ENCODE measurements at regions not wholly inside any gene's neighbourhood (a gene's known extent, or its start where the extent isn't known, plus 50 kb on each side); places are given as distances from the start of the nearest gene placed in this dataset.
"Not testable (repeated sequence)": the region's sequence is repeated elsewhere in the genome, so short reads cannot be mapped to it uniquely, and the experiment has no call there.

GRCh38 chr2:195534971-195535370, 122.1 kb upstream of the SLC39A10 start:
- no peak for DNase-seq

GRCh38 chr2:195533771-195534642, 123.0 kb upstream of the SLC39A10 start:
- DNase-seq: no peak

- DNase-seq: no peak
Measured at GRCh38 chr2:195532628-195533271, 124.3 kb upstream of the SLC39A10 start.

GRCh38 chr2:195532255-195532627, 124.8 kb upstream of the SLC39A10 start:
- DNase-seq: no peak

- no peak for DNase-seq
Measured at GRCh38 chr2:195531754-195532153, 125.3 kb upstream of the SLC39A10 start.

- DNase-seq: not testable (repeated sequence)
Measured at GRCh38 chr2:195523242-195523641, 133.8 kb upstream of the SLC39A10 start.

- no peak for DNase-seq
Measured at GRCh38 chr2:195521589-195521988, 135.4 kb upstream of the SLC39A10 start.

- no peak for DNase-seq
Measured at GRCh38 chr2:195520671-195521155, 136.3 kb upstream of the SLC39A10 start.

GRCh38 chr2:195515551-195515950, 141.5 kb upstream of the SLC39A10 start:
- DNase-seq: no peak

GRCh38 chr2:195514365-195514764, 142.7 kb upstream of the SLC39A10 start:
- no peak for DNase-seq

- DNase-seq: no peak
Measured at GRCh38 chr2:195513119-195513518, 143.9 kb upstream of the SLC39A10 start.

- no peak for DNase-seq
Measured at GRCh38 chr2:195509551-195509950, 147.5 kb upstream of the SLC39A10 start.

- DNase-seq: no peak
Measured at GRCh38 chr2:195508139-195508455, 148.9 kb upstream of the SLC39A10 start.

- DNase-seq: no peak
Measured at GRCh38 chr2:195507447-195508138, 149.4 kb upstream of the SLC39A10 start.

GRCh38 chr2:195505701-195506100, 151.3 kb upstream of the SLC39A10 start:
- no peak for DNase-seq

GRCh38 chr2:195503208-195503607, 153.8 kb upstream of the SLC39A10 start:
- DNase-seq: no peak

- no peak for DNase-seq
Measured at GRCh38 chr2:195501746-195502145, 155.3 kb upstream of the SLC39A10 start.

- no peak for DNase-seq
Measured at GRCh38 chr2:195500879-195501278, 156.1 kb upstream of the SLC39A10 start.

- no peak for DNase-seq
Measured at GRCh38 chr2:195498839-195499490, 158.1 kb upstream of the SLC39A10 start.

- no peak for DNase-seq
Measured at GRCh38 chr2:195498176-195498575, 158.8 kb upstream of the SLC39A10 start.

GRCh38 chr2:195496991-195497390, 160.0 kb upstream of the SLC39A10 start:
- no peak for DNase-seq

GRCh38 chr2:195495966-195496365, 161.1 kb upstream of the SLC39A10 start:
- DNase-seq: no peak

GRCh38 chr2:195495351-195495750, 161.7 kb upstream of the SLC39A10 start:
- DNase-seq: no peak
